Vagina (tissue), 2 donors: ENCODE measurements at regions not wholly inside any gene's neighbourhood (a gene's known extent, or its start where the extent isn't known, plus 50 kb on each side); places are given as distances from the start of the nearest gene placed in this dataset.

Experiments used
- DNase-seq, 2 donors: peaks; one replicate each; pipeline ENCODE4 v3.0.0-alpha.2; 2017; ENCODE audit errors: extremely low spot score in 2 of 2
- H3K27ac ChIP-seq: fragments of 200-600 bp; sonication (generic); one replicate; pipeline ENCODE4 v1.5.1; 2019
- H3K27me3 ChIP-seq: fragments of 200-600 bp; sonication (generic); one replicate; pipeline ENCODE4 v1.5.1; 2019
- H3K36me3 ChIP-seq, 2 donors: fragments of 200-600 bp; sonication (generic); one replicate each; pipeline ENCODE4 v1.5.1; 2017 to 2019
- H3K4me1 ChIP-seq: fragments of 200-600 bp; sonication (generic); one replicate; pipeline ENCODE4 v1.5.1; 2019
- H3K4me3 ChIP-seq, 2 donors: fragments of 200-600 bp; sonication (generic); 1 replicate in 1 of 2; 2 replicates in 1 of 2; pipeline ENCODE4 v1.5.1; 2016 to 2019
- H3K9me3 ChIP-seq: fragments of 200-600 bp; sonication (generic); one replicate; pipeline ENCODE4 v1.5.1; 2019
- POLR2A ChIP-seq, 2 donors: fragments of 450-650 bp; IDR thresholded peaks; one replicate each; pipeline ENCODE4 v1.6.1; 2017; ENCODE audit warnings: antibody characterized with exemption in 2 of 2, mild to moderate bottlenecking in 2 of 2, moderate library complexity in 2 of 2
- POLR2AphosphoS5 ChIP-seq, 2 donors: sonication (generic); formaldehyde crosslinking; IDR thresholded peaks; one replicate each; pipeline ENCODE4 v1.9.0; 2017; ENCODE audit warnings: antibody characterized with exemption in 2 of 2, mild to moderate bottlenecking in 2 of 2, low read depth in 1 of 2; ENCODE audit not compliant: insufficient read depth in 1 of 2
- intact Hi-C: fragments of 100-400 bp; cut with DNase I; formaldehyde crosslinking; loops from one replicate; pipeline ENCODE4 v1.15.1; 2023
- TF ChIP-seq, protein P1 (sequence below), 3 experiments: fragments of 450-650 bp in 2 of 3; fragments of 200-600 bp in 1 of 3; sonication (generic) in 1 of 3; IDR thresholded peaks; one replicate each; pipeline ENCODE4 v1.5.1; 2017 to 2019; ENCODE audit warnings: antibody characterized with exemption in 3 of 3, mild to moderate bottlenecking in 2 of 3, moderate library complexity in 2 of 3

DNA sequence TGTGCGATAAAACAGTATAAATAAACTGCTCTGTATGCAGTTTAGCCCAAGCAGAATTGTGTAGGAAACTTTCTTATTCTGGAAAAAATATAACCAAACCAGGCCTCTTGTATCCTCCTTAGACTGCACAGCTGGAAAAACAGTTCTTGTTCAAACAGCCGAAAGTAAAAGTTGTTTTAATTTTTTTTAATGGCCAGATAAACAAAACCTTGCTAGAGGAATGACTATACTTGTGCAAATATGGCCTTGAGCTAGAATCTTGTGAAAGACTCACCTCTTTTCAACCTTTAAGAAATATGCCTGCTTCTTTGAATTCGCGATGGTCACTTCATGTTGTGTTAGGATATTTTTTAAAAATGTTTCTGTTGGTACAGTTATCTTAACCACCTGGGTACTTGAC, 114.5 kb upstream of the MAF start:
- H3K4me1 ChIP-seq, result peaks cover 8% of the 10 kb centered on the region
- no peaks in the 10 kb centered on the region for H3K27me3 ChIP-seq
- H3K4me3 ChIP-seq, result no peak overlapping the region
- no peak overlapping the region for H3K27ac ChIP-seq
- no peaks in the 10 kb centered on the region for H3K9me3 ChIP-seq
- intact Hi-C loops, result no loop called here
- TF ChIP-seq, protein P1, sequence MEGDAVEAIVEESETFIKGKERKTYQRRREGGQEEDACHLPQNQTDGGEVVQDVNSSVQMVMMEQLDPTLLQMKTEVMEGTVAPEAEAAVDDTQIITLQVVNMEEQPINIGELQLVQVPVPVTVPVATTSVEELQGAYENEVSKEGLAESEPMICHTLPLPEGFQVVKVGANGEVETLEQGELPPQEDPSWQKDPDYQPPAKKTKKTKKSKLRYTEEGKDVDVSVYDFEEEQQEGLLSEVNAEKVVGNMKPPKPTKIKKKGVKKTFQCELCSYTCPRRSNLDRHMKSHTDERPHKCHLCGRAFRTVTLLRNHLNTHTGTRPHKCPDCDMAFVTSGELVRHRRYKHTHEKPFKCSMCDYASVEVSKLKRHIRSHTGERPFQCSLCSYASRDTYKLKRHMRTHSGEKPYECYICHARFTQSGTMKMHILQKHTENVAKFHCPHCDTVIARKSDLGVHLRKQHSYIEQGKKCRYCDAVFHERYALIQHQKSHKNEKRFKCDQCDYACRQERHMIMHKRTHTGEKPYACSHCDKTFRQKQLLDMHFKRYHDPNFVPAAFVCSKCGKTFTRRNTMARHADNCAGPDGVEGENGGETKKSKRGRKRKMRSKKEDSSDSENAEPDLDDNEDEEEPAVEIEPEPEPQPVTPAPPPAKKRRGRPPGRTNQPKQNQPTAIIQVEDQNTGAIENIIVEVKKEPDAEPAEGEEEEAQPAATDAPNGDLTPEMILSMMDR (IDR thresholded peaks at IDR 0.05), result no peak
- TF ChIP-seq POLR2AphosphoS5 (IDR thresholded peaks at IDR 0.05; ENCODE audit: insufficient read depth in 1 of 2, low read depth in 1 of 2), result no peak
- no peak for TF ChIP-seq POLR2A (IDR thresholded peaks at IDR 0.05)
- H3K36me3 ChIP-seq, result no peaks in the 10 kb centered on the region
- no peak for DNase-seq

DNA sequence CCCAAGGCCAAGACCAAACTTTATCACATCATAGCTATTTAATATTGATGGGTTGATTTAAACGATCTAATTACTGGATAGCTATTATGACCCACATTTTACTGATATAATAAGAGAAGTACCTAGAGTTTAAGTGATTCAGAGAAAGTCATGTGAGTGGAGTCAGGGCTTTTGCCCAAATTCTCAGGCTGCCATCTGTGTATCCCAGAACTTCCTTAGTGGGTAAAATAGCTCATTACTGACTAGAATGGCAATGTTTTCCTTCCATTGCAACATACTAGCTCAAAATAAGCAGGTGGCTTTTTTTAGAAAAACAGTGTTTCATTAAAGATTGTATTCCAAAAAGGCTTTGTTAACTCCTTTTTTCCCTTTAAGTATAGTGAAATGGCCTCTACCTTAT, 113.9 kb upstream of the MAF start:
- H3K4me1 ChIP-seq, result peaks cover 8% of the 10 kb centered on the region
- no peak overlapping the region for H3K4me3 ChIP-seq
- DNase-seq, result no peak
- H3K36me3 ChIP-seq, result no peaks in the 10 kb centered on the region
- TF ChIP-seq POLR2AphosphoS5 (IDR thresholded peaks at IDR 0.05; ENCODE audit: insufficient read depth in 1 of 2, low read depth in 1 of 2), result no peak
- TF ChIP-seq, protein P1 (IDR thresholded peaks at IDR 0.05), result no peak
- TF ChIP-seq POLR2A (IDR thresholded peaks at IDR 0.05), result no peak
- H3K9me3 ChIP-seq, result no peaks in the 10 kb centered on the region
- H3K27ac ChIP-seq, result no peak overlapping the region
- intact Hi-C loops, result no loop called here
- no peaks in the 10 kb centered on the region for H3K27me3 ChIP-seq

DNA sequence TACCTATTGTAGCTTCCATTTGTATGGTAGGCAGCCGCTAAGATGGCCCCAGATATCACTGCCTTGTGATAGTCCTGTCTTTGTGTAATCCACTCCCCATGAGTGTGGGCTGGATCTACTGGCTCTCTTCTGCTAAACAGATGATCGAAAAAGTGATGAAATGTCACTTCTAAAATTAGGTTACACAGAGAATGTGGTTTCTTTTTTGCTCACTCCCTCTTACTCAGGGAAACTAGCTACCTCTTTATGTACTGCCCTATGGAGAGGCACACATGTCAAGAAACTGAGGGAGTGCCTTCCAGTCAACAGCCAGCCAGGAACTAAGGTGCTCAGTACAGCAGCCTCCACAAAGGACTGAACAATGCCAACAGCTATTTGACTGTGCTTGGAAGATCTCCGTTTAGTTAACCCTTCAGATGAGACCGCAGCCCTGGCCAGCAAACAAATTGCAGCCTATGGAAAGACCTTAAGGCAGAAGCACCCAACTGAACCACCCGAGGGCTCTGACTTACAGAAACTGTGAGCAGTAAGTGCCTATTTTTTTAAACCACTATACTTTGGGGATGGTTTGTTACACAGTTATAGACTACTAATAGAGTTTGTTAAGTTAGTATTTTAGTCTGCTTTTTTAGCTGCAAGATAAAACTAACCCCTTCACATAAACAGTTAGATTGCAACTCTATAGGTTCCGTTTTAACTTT, 113.2 kb upstream of the MAF start:
- Histone ChIP-seq H3K4me1 (peaks cover 8% of the 10 kb centered on the region), H3K36me3 (no peaks in the 10 kb centered on the region), H3K9me3 (no peaks in the 10 kb centered on the region), H3K27me3 (no peaks in the 10 kb centered on the region), H3K4me3 (no peak overlapping the region), H3K27ac (no peak overlapping the region)
- TF ChIP-seq POLR2A (IDR thresholded peaks at IDR 0.05), result no peak
- TF ChIP-seq, protein P1 (IDR thresholded peaks at IDR 0.05), result no peak
- no peak for TF ChIP-seq POLR2AphosphoS5 (IDR thresholded peaks at IDR 0.05; ENCODE audit: insufficient read depth in 1 of 2, low read depth in 1 of 2)
- DNase-seq, result no peak
- intact Hi-C loops, result no loop called here

DNA sequence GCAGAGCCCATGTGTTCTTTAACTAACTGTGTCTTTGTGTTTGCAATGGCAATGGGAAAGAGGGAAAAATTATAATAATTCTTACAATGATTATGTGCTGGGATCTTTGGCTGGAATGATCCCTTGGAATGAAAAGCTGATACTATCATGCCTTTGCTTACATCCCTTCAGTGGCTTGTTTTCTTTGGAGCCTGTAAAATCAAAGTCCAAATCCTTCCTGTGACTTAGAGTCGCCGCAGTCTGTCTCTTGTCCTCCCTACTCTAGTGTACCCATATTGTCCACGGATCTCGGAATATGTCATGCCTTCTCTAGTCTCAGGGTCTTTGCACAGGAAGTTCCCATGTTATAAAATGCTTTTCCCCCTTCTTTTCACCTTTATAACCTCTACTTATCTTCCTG, 111.7 kb upstream of the MAF start:
- H3K9me3 ChIP-seq, result no peaks in the 10 kb centered on the region
- TF ChIP-seq POLR2AphosphoS5 (IDR thresholded peaks at IDR 0.05; ENCODE audit: insufficient read depth in 1 of 2, low read depth in 1 of 2) (no peak), POLR2A (IDR thresholded peaks at IDR 0.05) (no peak)
- TF ChIP-seq, protein P1 (IDR thresholded peaks at IDR 0.05), result no peak
- no peak overlapping the region for H3K27ac ChIP-seq
- no peaks in the 10 kb centered on the region for H3K27me3 ChIP-seq
- H3K4me1 ChIP-seq, result no peaks in the 10 kb centered on the region
- intact Hi-C loops, result no loop called here
- no peaks in the 10 kb centered on the region for H3K36me3 ChIP-seq
- H3K4me3 ChIP-seq, result no peak overlapping the region
- no peak for DNase-seq

DNA sequence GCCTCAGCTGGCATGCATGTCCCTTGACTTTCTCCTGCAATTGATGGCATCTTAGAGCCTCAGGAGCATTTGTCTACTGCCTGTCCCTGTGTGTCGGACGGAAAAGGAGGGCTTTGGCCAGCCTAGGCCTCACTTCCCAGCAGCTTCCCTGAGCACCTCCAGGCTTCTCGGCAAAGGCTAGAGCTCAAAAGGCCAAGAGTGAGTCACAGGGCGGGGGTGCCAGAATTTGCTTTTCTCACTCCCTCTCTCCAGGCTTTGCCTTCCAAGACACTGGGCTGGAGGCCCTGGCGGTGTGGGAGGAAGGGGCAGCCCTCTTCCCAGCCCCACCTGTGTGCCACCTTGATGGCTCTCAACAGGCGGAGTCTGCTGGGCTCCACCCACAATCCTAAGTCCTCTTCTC, 107.3 kb upstream of the MAF start:
- intact Hi-C loops, result no loop called here
- no peak overlapping the region for H3K27ac ChIP-seq
- no peaks in the 10 kb centered on the region for H3K9me3 ChIP-seq
- H3K4me3 ChIP-seq, result no peak overlapping the region
- TF ChIP-seq POLR2AphosphoS5 (IDR thresholded peaks at IDR 0.05; ENCODE audit: insufficient read depth in 1 of 2, low read depth in 1 of 2), result no peak
- TF ChIP-seq, protein P1 (IDR thresholded peaks at IDR 0.05), result no peak
- TF ChIP-seq POLR2A (IDR thresholded peaks at IDR 0.05), result no peak
- no peaks in the 10 kb centered on the region for H3K36me3 ChIP-seq
- H3K4me1 ChIP-seq, result no peaks in the 10 kb centered on the region
- H3K27me3 ChIP-seq, result no peaks in the 10 kb centered on the region
- DNase-seq, result no peak
